Immature natural killer cell (primary cell): ENCODE measurements at regions not wholly inside any gene's neighbourhood (a gene's known extent, or its start where the extent isn't known, plus 50 kb on each side); places are given as distances from the start of the nearest gene placed in this dataset.

Source experiments
- DNase-seq, 3 donors: peaks; one replicate each; pipeline ENCODE4 v3.0.0; 2022; ENCODE audit warnings: mixed read lengths in 1 of 3
- H3K27ac Mint-ChIP-seq, 6 donors: one replicate each; pipeline ENCODE4 v1.8.0; 2020; ENCODE audit warnings: mixed read lengths in 6 of 6, mild to moderate bottlenecking in 5 of 6, inconsistent platforms in 4 of 6, moderate library complexity in 3 of 6
- H3K27me3 Mint-ChIP-seq, 3 donors: one replicate each; pipeline ENCODE4 v1.8.0; 2020 to 2021; ENCODE audit warnings: low read depth in 3 of 3, mild to moderate bottlenecking in 3 of 3, mixed read lengths in 3 of 3, moderate library complexity in 3 of 3, inconsistent platforms in 1 of 3
- H3K36me3 Mint-ChIP-seq, 3 donors: one replicate each; pipeline ENCODE4 v1.8.0; 2020; ENCODE audit warnings: mixed read lengths in 3 of 3, inconsistent platforms in 2 of 3, mild to moderate bottlenecking in 2 of 3
- H3K4me1 Mint-ChIP-seq, 2 donors: one replicate each; pipeline ENCODE4 v1.8.0; 2020; ENCODE audit warnings: inconsistent platforms in 2 of 2, mild to moderate bottlenecking in 2 of 2, mixed read lengths in 2 of 2, moderate library complexity in 1 of 2
- H3K4me3 Mint-ChIP-seq, 5 donors: one replicate each; pipeline ENCODE4 v1.8.0; 2020; ENCODE audit warnings: mild to moderate bottlenecking in 5 of 5, mixed read lengths in 5 of 5, inconsistent platforms in 3 of 5, moderate library complexity in 3 of 5
- H3K9me3 Mint-ChIP-seq, 6 donors: one replicate each; pipeline ENCODE4 v1.8.0; 2020; ENCODE audit warnings: mild to moderate bottlenecking in 6 of 6, mixed read lengths in 6 of 6, inconsistent platforms in 4 of 6, moderate library complexity in 3 of 6

DNA sequence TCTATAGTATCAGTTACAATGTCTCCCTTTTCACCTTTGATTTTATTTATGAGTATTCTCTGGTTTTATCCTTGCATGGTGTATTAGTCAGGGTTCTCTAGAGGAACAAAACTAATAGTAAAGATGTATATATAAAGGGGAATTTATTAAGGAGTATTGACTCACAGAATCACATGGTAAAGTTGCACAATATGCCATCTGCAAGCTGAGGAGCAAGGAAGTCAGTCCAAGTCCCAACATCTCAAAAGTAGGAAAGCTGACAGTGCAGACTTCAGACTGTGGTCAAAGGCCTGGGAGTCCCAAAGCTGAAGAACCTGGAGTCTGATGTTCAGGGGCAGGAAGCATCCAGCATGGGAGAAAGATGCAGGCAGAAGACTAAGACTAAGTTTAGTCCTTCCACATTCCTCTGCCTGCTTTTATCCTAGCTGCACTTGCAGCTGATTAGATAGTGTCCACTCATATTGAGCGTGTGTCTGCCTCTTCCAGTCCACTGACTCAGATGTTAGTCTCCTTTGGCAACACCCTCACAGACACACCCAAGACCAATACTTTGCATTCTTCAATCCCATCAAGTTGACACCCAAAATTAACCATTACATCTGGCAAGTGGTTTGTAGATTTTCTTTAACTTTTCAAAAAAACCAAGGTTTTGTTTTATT is 308.0 kb upstream of the LMO3 start:
- Mint-ChIP-seq H3K9me3 (peaks cover 23 to 67% (median 37%) of the 10 kb centered on the region in 6 donors), H3K4me3 (no peak overlapping the region), H3K27me3 (peaks cover 0 to 4% (median 0%) of the 10 kb centered on the region in 3 donors), H3K4me1 (no peaks in the 10 kb centered on the region), H3K27ac (no peak overlapping the region), H3K36me3 (no peaks in the 10 kb centered on the region)
- no peak for DNase-seq

DNA sequence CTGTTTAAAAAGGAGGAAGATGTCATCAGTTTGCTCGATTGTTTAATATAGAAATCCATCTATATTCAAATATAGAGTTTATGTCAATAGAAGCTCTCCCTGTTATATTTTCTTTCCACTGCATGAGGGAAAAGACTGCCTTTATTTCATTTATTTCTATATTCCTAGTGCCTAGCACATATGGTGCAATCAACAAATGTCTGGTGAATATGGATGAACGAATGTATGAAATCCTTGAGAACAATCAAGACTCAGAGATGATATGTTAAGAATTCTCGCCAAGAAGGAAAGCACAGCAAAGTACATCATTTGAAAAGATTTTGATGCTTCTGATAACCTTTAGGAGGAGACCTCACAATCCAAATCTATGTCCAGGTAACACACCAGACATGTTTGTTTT is 296.0 kb upstream of the LMO3 start:
- peaks cover 0 to 3% (median 0%) of the 10 kb centered on the region in 3 donors for H3K36me3 Mint-ChIP-seq

DNA sequence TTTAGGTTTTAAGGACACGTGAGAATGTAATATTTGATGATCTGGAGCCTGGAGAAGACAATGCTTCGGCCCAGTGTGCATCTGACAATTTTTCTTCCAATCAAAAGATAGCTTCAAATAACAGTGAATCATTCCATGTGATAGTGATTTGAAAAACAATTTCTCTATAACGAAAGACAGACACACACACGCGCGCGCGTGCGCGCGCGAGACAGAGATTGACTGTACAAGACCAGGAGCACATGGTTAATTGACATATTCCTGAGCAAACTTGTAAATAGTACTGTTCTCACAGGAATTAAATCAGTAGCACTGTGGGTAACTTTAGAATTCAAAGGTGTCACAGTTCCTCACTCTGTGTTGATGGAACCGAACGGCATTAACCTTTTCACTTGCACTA is 287.5 kb upstream of the LMO3 start:
- Mint-ChIP-seq H3K9me3 (peaks cover 8 to 50% (median 30%) of the 10 kb centered on the region in 6 donors), H3K27me3 (no peaks in the 10 kb centered on the region), H3K36me3 (no peaks in the 10 kb centered on the region), H3K27ac (no peak overlapping the region), H3K4me1 (no peaks in the 10 kb centered on the region), H3K4me3 (no peak overlapping the region)
- DNase-seq: no peak

More for the DNA sequence above, 296.0 kb upstream of the LMO3 start:
- Mint-ChIP-seq H3K9me3 (peaks cover 12 to 75% (median 39%) of the 10 kb centered on the region in 6 donors), H3K4me3 (no peak overlapping the region), H3K27me3 (no peaks in the 10 kb centered on the region), H3K27ac (no peak overlapping the region), H3K4me1 (no peaks in the 10 kb centered on the region)
- no peak for DNase-seq

DNA sequence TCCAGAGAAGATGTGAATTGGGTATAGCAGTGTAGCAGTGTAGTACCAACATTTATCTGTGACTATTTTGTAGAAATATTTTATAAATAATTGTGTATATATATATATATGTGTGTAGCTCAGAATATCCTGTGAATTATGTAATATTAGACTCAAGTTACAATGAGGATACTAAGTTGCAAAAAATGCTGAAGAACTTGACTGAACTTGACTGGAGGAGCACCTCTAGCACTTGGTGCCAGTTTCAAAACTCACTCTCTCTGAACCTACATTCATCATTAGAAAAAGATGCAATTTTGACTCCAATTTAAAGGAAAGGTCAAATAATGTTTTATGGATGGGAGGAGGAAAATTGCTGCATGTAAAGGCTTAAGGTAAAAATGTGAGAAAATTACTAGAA is 285.7 kb upstream of the LMO3 start:
- peaks cover 13 to 57% (median 36%) of the 10 kb centered on the region in 6 donors for H3K9me3 Mint-ChIP-seq
- H3K4me3 Mint-ChIP-seq: no peak overlapping the region
- DNase-seq: no peak
- H3K4me1 Mint-ChIP-seq: no peaks in the 10 kb centered on the region
- H3K27me3 Mint-ChIP-seq: peaks cover 0 to 1% (median 0%) of the 10 kb centered on the region in 3 donors
- H3K36me3 Mint-ChIP-seq: no peaks in the 10 kb centered on the region
- no peak overlapping the region for H3K27ac Mint-ChIP-seq

DNA sequence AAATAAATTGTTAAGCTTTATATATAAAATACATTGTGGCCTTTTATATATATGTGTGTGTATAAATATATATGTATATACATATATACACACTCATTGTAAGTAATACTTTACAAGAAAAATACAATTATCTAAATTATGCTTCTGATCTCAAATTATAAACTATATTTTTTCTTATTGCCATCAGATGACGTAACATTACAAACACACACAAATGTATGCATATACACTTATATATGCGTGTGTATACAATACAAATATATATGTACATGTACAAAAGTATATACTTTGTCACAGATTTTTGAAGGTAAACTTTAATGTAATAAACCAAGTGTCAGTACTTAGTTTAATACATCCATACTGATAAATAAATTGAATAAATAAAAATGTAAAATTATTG is 278.9 kb upstream of the LMO3 start:
- H3K36me3 Mint-ChIP-seq: peaks cover 0 to 4% (median 0%) of the 10 kb centered on the region in 3 donors
- peaks cover 0 to 1% (median 0%) of the 10 kb centered on the region in 3 donors for H3K27me3 Mint-ChIP-seq
- H3K4me3 Mint-ChIP-seq: no peak overlapping the region
- no peak for DNase-seq
- H3K4me1 Mint-ChIP-seq: no peaks in the 10 kb centered on the region
- H3K9me3 Mint-ChIP-seq: peaks cover 9 to 67% (median 33%) of the 10 kb centered on the region in 6 donors
- no peak overlapping the region for H3K27ac Mint-ChIP-seq

DNA sequence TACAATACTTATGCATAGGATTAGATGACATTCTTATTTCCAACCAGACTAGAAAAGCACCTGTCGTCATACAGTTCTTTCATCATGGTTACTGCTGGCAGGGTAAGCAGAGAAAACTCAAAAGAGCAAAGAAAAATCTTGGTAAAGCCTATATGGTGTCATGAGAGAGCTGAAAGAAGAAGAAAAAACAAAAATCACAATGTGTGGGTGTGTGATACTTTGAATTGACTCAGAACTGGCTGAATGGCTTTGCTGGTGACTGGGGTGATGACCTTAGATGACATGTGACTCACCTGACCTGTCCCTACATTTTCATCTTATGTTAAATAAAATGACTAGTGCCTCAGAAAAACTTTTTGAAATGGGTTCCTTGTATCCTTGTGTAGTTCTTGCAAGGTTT is 278.1 kb upstream of the LMO3 start:
- peaks cover 6 to 63% (median 31%) of the 10 kb centered on the region in 6 donors for H3K9me3 Mint-ChIP-seq
- H3K27me3 Mint-ChIP-seq: peaks cover 0 to 1% (median 0%) of the 10 kb centered on the region in 3 donors

DNA sequence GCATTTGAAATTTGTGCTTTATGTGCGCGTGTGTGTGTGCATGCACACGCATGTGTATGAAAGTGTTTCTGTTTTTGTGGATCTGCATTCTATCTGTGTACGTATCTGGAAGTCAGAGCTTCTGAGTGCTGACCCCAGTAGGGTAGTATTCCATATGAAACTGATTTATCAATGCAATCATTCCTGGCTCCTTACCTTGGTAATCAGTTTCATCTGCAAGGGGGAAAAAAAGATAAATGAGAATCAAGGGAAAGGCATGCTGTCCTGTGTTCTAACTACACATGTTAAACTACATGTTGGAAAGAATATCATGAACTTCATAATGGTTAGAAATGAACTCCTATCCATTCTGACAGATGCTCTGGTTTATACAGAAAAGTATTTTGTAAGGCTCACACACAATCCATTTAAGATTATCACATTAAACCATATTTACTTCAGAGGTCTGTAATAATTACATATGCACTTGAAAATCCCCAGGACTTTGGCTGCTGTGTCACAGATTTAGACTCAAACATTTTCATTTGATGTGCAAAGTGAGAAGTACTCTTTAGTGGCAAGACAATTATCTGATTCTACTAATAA is 276.1 kb upstream of the LMO3 start:
- Mint-ChIP-seq H3K9me3 (peaks cover 0 to 56% (median 24%) of the 10 kb centered on the region in 6 donors), H3K4me1 (no peaks in the 10 kb centered on the region), H3K36me3 (peaks cover 0 to 4% (median 0%) of the 10 kb centered on the region in 3 donors)

More for the DNA sequence above, 278.1 kb upstream of the LMO3 start:
- DNase-seq: no peak
- Mint-ChIP-seq H3K27ac (no peak overlapping the region), H3K36me3 (peaks cover 0 to 4% (median 0%) of the 10 kb centered on the region in 3 donors), H3K4me1 (no peaks in the 10 kb centered on the region), H3K4me3 (no peak overlapping the region)

DNA sequence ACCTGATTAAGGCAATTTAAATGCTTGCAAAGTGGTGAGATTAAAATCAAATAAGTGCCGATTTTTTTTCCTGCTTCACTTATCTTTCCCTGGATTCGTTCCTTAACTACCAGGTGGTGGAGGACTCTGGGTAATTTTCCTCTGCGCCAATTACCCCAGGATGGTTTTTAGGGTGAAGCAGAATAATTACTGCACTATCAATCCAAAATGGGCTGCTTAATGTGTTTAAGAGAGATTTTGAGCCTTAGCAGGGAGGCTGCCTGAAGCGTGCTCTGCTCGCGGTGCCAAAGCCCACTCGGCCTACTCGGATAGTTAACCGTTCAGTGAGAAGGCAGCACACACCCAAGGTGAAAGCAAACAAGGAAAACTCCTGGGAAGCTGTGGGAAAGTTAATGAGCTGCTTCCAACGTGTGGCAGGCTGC is 274.9 kb upstream of the LMO3 start:
- Mint-ChIP-seq H3K27me3 (no peaks in the 10 kb centered on the region), H3K27ac (no peak overlapping the region), H3K9me3 (peaks cover 3 to 57% (median 25%) of the 10 kb centered on the region in 6 donors), H3K36me3 (peaks cover 0 to 4% (median 0%) of the 10 kb centered on the region in 3 donors), H3K4me3 (no peak overlapping the region), H3K4me1 (no peaks in the 10 kb centered on the region)
- DNase-seq: no peak

More for the DNA sequence above, 276.1 kb upstream of the LMO3 start:
- Mint-ChIP-seq H3K27ac (no peak overlapping the region), H3K27me3 (no peaks in the 10 kb centered on the region), H3K4me3 (no peak overlapping the region)
- DNase-seq: no peak

DNA sequence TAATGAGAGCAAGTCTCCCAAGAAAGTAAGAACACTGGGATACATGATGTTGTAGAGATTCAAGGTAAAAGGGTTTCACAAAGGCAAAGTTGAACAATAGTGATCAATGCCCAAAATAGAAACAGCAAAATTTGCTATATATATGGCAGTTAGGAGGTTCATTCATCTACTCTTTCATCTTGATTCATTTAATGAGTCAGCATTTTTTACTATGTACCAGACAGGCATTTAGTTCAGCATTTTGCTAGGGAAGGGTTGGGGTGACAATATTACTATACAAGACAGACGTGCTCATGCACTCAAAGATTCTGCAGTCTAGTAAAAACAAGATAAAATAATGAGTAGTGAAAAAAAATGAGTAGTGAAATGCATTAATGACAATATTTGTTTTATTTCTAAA is 264.9 kb upstream of the LMO3 start:
- Mint-ChIP-seq H3K9me3 (peaks cover under 1 to 22% (median 14%) of the 10 kb centered on the region in 6 donors), H3K36me3 (peaks cover 0 to 4% (median 0%) of the 10 kb centered on the region in 3 donors), H3K4me3 (no peak overlapping the region), H3K4me1 (no peaks in the 10 kb centered on the region), H3K27ac (no peak overlapping the region), H3K27me3 (peaks cover 0 to 1% (median 0%) of the 10 kb centered on the region in 3 donors)
- no peak for DNase-seq

DNA sequence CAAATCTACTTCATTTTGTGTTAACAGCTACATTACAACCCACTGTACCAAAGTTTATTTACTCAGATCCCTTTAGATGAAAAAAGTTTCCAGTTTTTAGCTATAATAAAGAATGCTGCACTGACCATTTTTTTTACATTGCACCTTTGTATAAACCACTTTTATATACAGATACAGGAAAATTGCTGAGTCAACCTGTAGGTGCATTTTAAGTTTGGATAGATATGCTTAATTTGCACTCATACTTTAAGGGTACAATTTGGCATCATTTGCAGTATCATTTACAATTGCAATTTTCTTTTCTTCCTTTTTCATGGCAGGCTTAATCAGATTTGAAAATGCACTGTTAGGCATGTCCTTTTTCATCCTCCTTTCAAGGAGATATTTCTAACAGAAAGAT is 257.8 kb upstream of the LMO3 start:
- DNase-seq: no peak
- Mint-ChIP-seq H3K4me3 (no peak overlapping the region), H3K27me3 (peaks cover 0 to 1% (median 0%) of the 10 kb centered on the region in 3 donors), H3K27ac (no peak overlapping the region), H3K9me3 (peaks cover 7 to 38% (median 24%) of the 10 kb centered on the region in 6 donors), H3K36me3 (peaks cover 0 to 4% (median 0%) of the 10 kb centered on the region in 3 donors), H3K4me1 (no peaks in the 10 kb centered on the region)

DNA sequence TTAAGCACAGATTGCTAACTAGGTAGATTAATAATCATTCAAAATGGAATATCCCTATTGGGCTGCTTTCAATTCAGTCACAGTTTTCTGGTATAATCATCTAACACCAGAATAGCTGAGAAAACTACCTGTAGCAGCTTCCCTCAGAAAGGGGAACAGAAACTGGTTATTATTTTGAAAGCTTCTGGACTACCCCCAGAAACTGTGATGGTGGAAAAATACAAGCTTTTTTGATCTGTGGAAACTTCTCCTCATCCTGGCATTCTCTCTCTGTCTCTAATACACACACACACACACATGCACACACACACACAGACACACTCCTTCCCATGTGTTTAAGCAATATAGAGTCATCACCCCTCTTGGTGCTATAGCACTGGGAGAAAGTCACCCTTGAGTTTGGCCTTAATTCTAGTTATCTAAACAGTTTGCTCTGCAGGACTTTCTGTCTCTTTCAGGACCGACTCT is 251.5 kb upstream of the LMO3 start:
- peaks cover 4 to 37% (median 17%) of the 10 kb centered on the region in 6 donors for H3K9me3 Mint-ChIP-seq
- H3K36me3 Mint-ChIP-seq: no peaks in the 10 kb centered on the region
- H3K4me1 Mint-ChIP-seq: no peaks in the 10 kb centered on the region
- no peak overlapping the region for H3K27ac Mint-ChIP-seq
- no peak overlapping the region for H3K4me3 Mint-ChIP-seq
- no peak for DNase-seq
- H3K27me3 Mint-ChIP-seq: peaks cover 0 to 3% (median 0%) of the 10 kb centered on the region in 3 donors

DNA sequence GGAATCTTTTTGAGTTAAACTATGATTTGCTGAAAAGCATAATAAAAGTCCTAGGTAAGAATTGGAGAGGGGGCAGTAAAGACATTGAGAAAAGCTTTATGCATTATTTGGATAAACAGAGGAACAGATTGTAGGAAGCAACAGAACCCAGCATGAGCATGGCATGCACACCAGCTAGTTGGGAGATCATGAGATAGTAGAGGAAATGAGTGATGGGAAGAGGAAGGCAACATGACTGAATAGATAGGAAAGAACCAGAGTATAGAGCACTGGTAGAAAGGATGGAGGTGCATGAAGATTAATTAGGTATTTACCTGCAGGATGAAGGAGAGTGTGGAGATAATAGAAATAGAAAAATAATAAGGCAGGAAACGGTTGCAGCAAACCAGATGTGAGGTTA is 248.5 kb upstream of the LMO3 start:
- Mint-ChIP-seq H3K27ac (no peak overlapping the region), H3K4me3 (no peak overlapping the region), H3K36me3 (no peaks in the 10 kb centered on the region), H3K9me3 (peaks cover 3 to 31% (median 20%) of the 10 kb centered on the region in 6 donors), H3K27me3 (peaks cover 0 to 5% (median 0%) of the 10 kb centered on the region in 3 donors), H3K4me1 (no peaks in the 10 kb centered on the region)
- no peak for DNase-seq

DNA sequence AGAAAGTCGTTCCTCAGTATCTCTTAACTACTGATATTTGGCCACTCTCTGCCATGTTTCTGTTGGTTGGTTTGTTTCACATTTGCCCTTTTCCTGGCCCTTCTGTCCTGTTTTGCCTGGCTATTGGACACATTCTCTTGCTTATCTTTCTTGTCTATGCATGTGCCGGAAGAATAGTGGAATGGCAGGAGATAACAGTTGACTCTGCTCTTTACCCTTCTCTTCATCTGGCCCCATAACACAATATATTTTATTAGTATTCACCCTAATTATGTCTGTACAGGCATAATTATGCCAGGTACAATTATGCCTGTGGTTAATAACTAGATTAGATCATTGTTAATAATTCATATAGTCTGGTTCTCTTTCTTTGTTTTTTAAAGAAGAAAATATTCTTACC is 243.5 kb upstream of the LMO3 start:
- H3K27me3 Mint-ChIP-seq: peaks cover 0 to 2% (median 0%) of the 10 kb centered on the region in 3 donors
- no peak overlapping the region for H3K27ac Mint-ChIP-seq
- peaks cover 7 to 34% (median 13%) of the 10 kb centered on the region in 6 donors for H3K9me3 Mint-ChIP-seq
- no peak for DNase-seq
- H3K4me1 Mint-ChIP-seq: no peaks in the 10 kb centered on the region
- H3K36me3 Mint-ChIP-seq: no peaks in the 10 kb centered on the region
- H3K4me3 Mint-ChIP-seq: no peak overlapping the region

DNA sequence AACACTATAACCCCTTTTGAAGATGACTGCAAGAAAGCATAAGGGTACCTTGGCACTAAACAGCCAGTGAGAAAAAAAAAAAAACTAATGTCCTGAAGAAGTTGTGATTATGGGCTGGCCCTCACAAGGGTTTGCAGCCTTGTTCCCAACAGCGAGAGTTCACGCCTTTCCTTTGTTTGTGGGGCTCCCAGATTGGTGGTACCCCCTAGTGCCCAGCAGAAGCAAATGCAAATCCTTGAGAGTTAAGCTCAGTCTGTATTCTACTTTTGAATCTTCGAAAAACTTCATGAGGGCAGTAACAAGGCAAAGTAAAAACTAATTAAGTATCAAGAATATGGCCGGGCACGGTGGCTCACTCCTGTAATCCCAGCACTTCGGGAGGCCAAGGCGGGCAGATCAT is 238.9 kb upstream of the LMO3 start:
- no peak overlapping the region for H3K4me3 Mint-ChIP-seq
- H3K27ac Mint-ChIP-seq: no peak overlapping the region
- H3K27me3 Mint-ChIP-seq: no peaks in the 10 kb centered on the region
- peaks cover 19 to 28% (median 21%) of the 10 kb centered on the region in 6 donors for H3K9me3 Mint-ChIP-seq
- no peaks in the 10 kb centered on the region for H3K36me3 Mint-ChIP-seq
- H3K4me1 Mint-ChIP-seq: no peaks in the 10 kb centered on the region
- DNase-seq: no peak
